Gastroesophageal sphincter (tissue), 3 donors: ENCODE measurements at regions not wholly inside any gene's neighbourhood (a gene's known extent, or its start where the extent isn't known, plus 50 kb on each side); places are given as distances from the start of the nearest gene placed in this dataset.

Experiments
- CTCF ChIP-seq, 4 experiments: fragments of 200-600 bp in 2 of 4; fragments of 450-650 bp in 2 of 4; sonication (generic) in 1 of 4; IDR thresholded peaks; one replicate each; pipeline ENCODE4 v1.5.1; 2017 to 2019; ENCODE audit warnings: antibody characterized with exemption in 4 of 4, mild to moderate bottlenecking in 2 of 4, moderate library complexity in 2 of 4
- EP300 ChIP-seq: sonication (generic); formaldehyde crosslinking; IDR thresholded peaks from one replicate; pipeline ENCODE4 v1.6.1; 2017; ENCODE audit warnings: antibody characterized with exemption, mild to moderate bottlenecking
- POLR2AphosphoS5 ChIP-seq: sonication (generic); formaldehyde crosslinking; IDR thresholded peaks from one replicate; pipeline ENCODE4 v1.6.1; 2017; ENCODE audit warnings: antibody characterized with exemption

- TF ChIP-seq POLR2AphosphoS5, result no peak
- no peak for TF ChIP-seq CTCF (IDR thresholded peaks at IDR 0.05)
- no peak for TF ChIP-seq EP300
Measured at GRCh38 chrX:39636481-39636880, 461.3 kb downstream of the BCOR start.
